B cell (primary cell): ENCODE measurements at regions not wholly inside any gene's neighbourhood (a gene's known extent, or its start where the extent isn't known, plus 50 kb on each side); places are given as distances from the start of the nearest gene placed in this dataset.
"Not testable (repeated sequence)": the region's sequence is repeated elsewhere in the genome, so short reads cannot be mapped to it uniquely, and the experiment has no call there.

ENCODE experiments used
- ATAC-seq: fragments of 200-7000 bp; cut with Tn5 transposase; one replicate; pipeline ENCODE4 v1.10.0; 2021; ENCODE audit warnings: low read depth, mild to moderate bottlenecking, moderate number of reproducible peaks, moderate library complexity
- CTCF ChIA-PET: fragments of 350-600 bp; sonication (Branson Sonifier 250); formaldehyde crosslinking; loops from one replicate; lab custom pipeline; 2021; ENCODE audit warnings: antibody characterized with exemption, inconsistent platforms; lab: Charles Lee
- POLR2A ChIA-PET: fragments of 350-600 bp; sonication (Branson Sonifier 250); formaldehyde crosslinking; loops from one replicate; lab custom pipeline; 2021; ENCODE audit warnings: antibody characterized with exemption; lab: Charles Lee
- DNase-seq: peaks from one replicate; pipeline ENCODE4 v3.0.0; 2013
- H2AFZ ChIP-seq: 2 replicates; pipeline ENCODE4 v1.6.1; 2012; ENCODE audit warnings: mild to moderate bottlenecking, low read depth, low read length; ENCODE audit not compliant: insufficient read depth, poor library complexity, severe bottlenecking
- H3K27ac ChIP-seq, 2 donors: 1 replicate in 1 of 2; 2 replicates in 1 of 2; pipeline ENCODE4 v1.5.1; 2012 to 2013; ENCODE audit warnings: low read length in 2 of 2, mild to moderate bottlenecking in 2 of 2, moderate library complexity in 1 of 2
- H3K27me3 ChIP-seq, 4 experiments: fragments of 200-600 bp in 1 of 4; sonication (generic) in 1 of 4; replicated peaks in 1 of 4; 1 replicate in 2 of 4; 2 replicates in 2 of 4; pipeline versions ENCODE4 v1.6.1 to v1.7.0; 2013 to 2016; ENCODE audit warnings: low read length in 3 of 4, mild to moderate bottlenecking in 2 of 4, mixed read lengths in 1 of 4, moderate library complexity in 1 of 4; ENCODE audit not compliant: insufficient read depth in 4 of 4, control insufficient read depth in 3 of 4; ENCODE audit errors: control extremely low read depth in 1 of 4
- H3K36me3 ChIP-seq, 2 experiments: replicated peaks in 1 of 2; 1 replicate in 1 of 2; 2 replicates in 1 of 2; pipeline versions ENCODE4 v1.6.1 to v1.7.1; 2013; ENCODE audit warnings: low read length in 1 of 2; ENCODE audit not compliant: insufficient read depth in 2 of 2, control insufficient read depth in 1 of 2; ENCODE audit errors: control extremely low read depth in 1 of 2, extremely low read depth in 1 of 2
- H3K4me1 ChIP-seq, 2 donors: fragments of 200-600 bp in 1 of 2; sonication (generic) in 1 of 2; 1 replicate in 1 of 2; 2 replicates in 1 of 2; pipeline versions ENCODE4 v1.5.1 to v1.6.1; 2013 to 2017; ENCODE audit warnings: low read length in 2 of 2; ENCODE audit not compliant: control insufficient read depth in 2 of 2, insufficient read depth in 2 of 2
- H3K4me2 ChIP-seq: replicated peaks from 2 replicates; pipeline ENCODE3; 2012; ENCODE audit warnings: mild to moderate bottlenecking, low read depth, low read length; ENCODE audit not compliant: poor library complexity, severe bottlenecking
- H3K4me3 ChIP-seq, 5 experiments: fragments of 200-600 bp in 1 of 5; sonication (generic) in 1 of 5; 1 replicate in 3 of 5; 2 replicates in 2 of 5; pipeline versions ENCODE4 v1.5.1 to v1.7.0; 2011 to 2016; ENCODE audit warnings: low read length in 4 of 5, mild to moderate bottlenecking in 4 of 5, low read depth in 2 of 5, control low read depth in 1 of 5, moderate library complexity in 1 of 5; ENCODE audit not compliant: insufficient read depth in 1 of 5; ENCODE audit errors: control extremely low read depth in 1 of 5, extremely low read depth in 1 of 5
- H3K79me2 ChIP-seq: fragments of 200-600 bp; sonication (generic); one replicate; pipeline ENCODE4 v1.6.0; 2016; ENCODE audit warnings: low read length; ENCODE audit not compliant: control insufficient read depth, insufficient read depth
- H3K9ac ChIP-seq: fragments of 200-600 bp; sonication (generic); 2 replicates; pipeline ENCODE4 v1.6.1; 2017; ENCODE audit warnings: mild to moderate bottlenecking, low read length, moderate library complexity
- H3K9me3 ChIP-seq, 3 donors: one replicate each; pipeline versions ENCODE4 v1.6.1 to v1.7.1; 2013; ENCODE audit warnings: low read length in 2 of 3; ENCODE audit not compliant: control insufficient read depth in 2 of 3, insufficient read depth in 1 of 3; ENCODE audit errors: control extremely low read depth in 1 of 3
- H4K20me1 ChIP-seq: 2 replicates; pipeline ENCODE4 v1.6.0; 2012; ENCODE audit warnings: mild to moderate bottlenecking, low read length; ENCODE audit not compliant: insufficient read depth, control insufficient read depth, poor library complexity, severe bottlenecking
- H3K27ac Mint-ChIP-seq: one replicate; pipeline ENCODE4 v1.8.0; 2021; ENCODE audit warnings: mixed read lengths
- H3K27me3 Mint-ChIP-seq: one replicate; pipeline ENCODE4 v1.8.0; 2021; ENCODE audit warnings: mixed read lengths
- H3K4me1 Mint-ChIP-seq: one replicate; pipeline ENCODE4 v1.8.0; 2021; ENCODE audit warnings: mixed read lengths
- H3K4me3 Mint-ChIP-seq: one replicate; pipeline ENCODE4 v1.8.0; 2021; ENCODE audit warnings: mixed read lengths
- H3K9me3 Mint-ChIP-seq: one replicate; pipeline ENCODE4 v1.8.0; 2022; ENCODE audit warnings: mixed read lengths; ENCODE audit not compliant: insufficient read depth
- EZH2 ChIP-seq: IDR thresholded peaks from 2 replicates; pipeline ENCODE4 v1.6.1; 2012; ENCODE audit warnings: borderline replicate concordance, low read depth, mild to moderate bottlenecking, moderate library complexity, low read length; ENCODE audit not compliant: insufficient read depth, poor library complexity, severe bottlenecking
- WGBS: methylation state at CpG from one replicate; pipeline ENCODE4 v1.1.5; 2013; ENCODE audit warnings: missing lambda C conversion rate; ENCODE audit not compliant: insufficient coverage; 5-methylcytosine and 5-hydroxymethylcytosine counted together
- intact Hi-C: fragments of 100-400 bp; cut with micrococcal nuclease; formaldehyde crosslinking; loops from one replicate; pipeline ENCODE4 v1.10.0; 2022
- TF ChIP-seq, protein P1 (sequence below): fragments of 200-600 bp; IDR thresholded peaks from one replicate; pipeline ENCODE4 v1.8.0; 2022; ENCODE audit warnings: antibody characterized with exemption, mild to moderate bottlenecking

DNA sequence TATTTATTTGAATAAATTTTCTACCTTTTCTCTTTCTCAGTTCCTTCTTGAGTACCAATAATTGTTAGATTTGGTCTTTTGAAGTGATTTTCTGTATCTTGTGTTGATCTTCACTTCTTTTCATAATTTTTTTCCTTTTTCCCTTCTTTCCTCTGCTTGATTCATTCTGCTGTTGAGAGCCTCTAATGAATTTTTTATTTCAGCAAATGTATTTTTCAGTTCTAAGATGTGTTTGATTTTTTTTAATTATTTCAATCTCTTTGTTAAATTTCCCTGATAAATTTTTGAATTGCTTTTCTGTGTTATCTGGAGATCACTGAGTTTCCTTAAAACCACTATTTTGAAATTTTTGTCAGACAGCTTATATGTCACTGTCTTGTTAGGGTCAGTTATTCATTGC lies 155.4 kb upstream of the IL15 start:
- no peaks in the 10 kb centered on the region for H3K4me1 Mint-ChIP-seq
- Histone ChIP-seq H3K79me2 (no peaks in the 10 kb centered on the region), H3K36me3 (no peaks in the 10 kb centered on the region), H3K27me3 (no peaks in the 10 kb centered on the region), H3K4me3 (no peak overlapping the region), H3K27ac (no peak overlapping the region), H3K4me1 (no peaks in the 10 kb centered on the region), H2AFZ (no peak overlapping the region), H3K9me3 (peaks cover 2 to 17% (median 8%) of the 10 kb centered on the region in 3 donors), H4K20me1 (no peaks in the 10 kb centered on the region), H3K9ac (no peak overlapping the region), H3K4me2 (no peak overlapping the region)
- H3K9me3 Mint-ChIP-seq = peaks cover 15% of the 10 kb centered on the region
- H3K27ac Mint-ChIP-seq = no peak overlapping the region
- TF ChIP-seq, protein P1, sequence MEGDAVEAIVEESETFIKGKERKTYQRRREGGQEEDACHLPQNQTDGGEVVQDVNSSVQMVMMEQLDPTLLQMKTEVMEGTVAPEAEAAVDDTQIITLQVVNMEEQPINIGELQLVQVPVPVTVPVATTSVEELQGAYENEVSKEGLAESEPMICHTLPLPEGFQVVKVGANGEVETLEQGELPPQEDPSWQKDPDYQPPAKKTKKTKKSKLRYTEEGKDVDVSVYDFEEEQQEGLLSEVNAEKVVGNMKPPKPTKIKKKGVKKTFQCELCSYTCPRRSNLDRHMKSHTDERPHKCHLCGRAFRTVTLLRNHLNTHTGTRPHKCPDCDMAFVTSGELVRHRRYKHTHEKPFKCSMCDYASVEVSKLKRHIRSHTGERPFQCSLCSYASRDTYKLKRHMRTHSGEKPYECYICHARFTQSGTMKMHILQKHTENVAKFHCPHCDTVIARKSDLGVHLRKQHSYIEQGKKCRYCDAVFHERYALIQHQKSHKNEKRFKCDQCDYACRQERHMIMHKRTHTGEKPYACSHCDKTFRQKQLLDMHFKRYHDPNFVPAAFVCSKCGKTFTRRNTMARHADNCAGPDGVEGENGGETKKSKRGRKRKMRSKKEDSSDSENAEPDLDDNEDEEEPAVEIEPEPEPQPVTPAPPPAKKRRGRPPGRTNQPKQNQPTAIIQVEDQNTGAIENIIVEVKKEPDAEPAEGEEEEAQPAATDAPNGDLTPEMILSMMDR = no peak
- no peak for TF ChIP-seq EZH2
- POLR2A ChIA-PET = no interaction called here
- no peak overlapping the region for H3K4me3 Mint-ChIP-seq
- intact Hi-C loops = no loop called here
- CTCF ChIA-PET = no interaction called here
- ATAC-seq = no peak
- H3K27me3 Mint-ChIP-seq = no peaks in the 10 kb centered on the region
- no peak for DNase-seq

DNA sequence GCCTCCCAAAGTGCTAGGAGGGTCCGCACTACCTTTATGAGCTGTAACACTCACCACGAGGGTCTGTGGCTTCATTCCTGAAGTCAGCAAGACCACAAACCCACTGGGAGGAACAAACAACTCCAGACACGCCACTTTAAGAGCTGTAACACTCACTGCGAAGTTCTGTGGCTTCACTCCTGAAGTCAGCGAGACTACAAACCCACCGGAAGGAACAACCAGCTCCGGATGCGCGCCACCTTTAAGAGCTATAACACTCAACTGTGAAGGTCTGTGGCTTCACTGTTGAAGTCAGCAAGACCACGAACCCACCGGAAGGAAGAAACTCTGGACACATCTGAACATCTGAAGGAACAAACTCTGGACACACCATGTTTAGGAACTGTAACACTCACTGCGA lies 152.1 kb upstream of the IL15 start:
- DNase-seq, H3K27me3 ChIP-seq, ATAC-seq, POLR2A ChIA-PET, H3K4me1 ChIP-seq, H3K27me3 Mint-ChIP-seq, H3K36me3 ChIP-seq, intact Hi-C loops, H3K4me3 ChIP-seq, H3K79me2 ChIP-seq, H3K27ac ChIP-seq, H4K20me1 ChIP-seq, H3K27ac Mint-ChIP-seq, CTCF ChIA-PET, H2AFZ ChIP-seq, H3K9ac ChIP-seq, H3K4me1 Mint-ChIP-seq, H3K4me3 Mint-ChIP-seq, H3K4me2 ChIP-seq: not testable (repeated sequence)
- WGBS = 65% methylated on average over 12 of the region's 12 CpGs
- H3K9me3 ChIP-seq = peaks cover 2 to 17% (median 8%) of the 10 kb centered on the region in 3 donors
- H3K9me3 Mint-ChIP-seq = peaks cover 15% of the 10 kb centered on the region
